SH-SY5Y (cell line): ENCODE measurements at regions not wholly inside any gene's neighbourhood (a gene's known extent, or its start where the extent isn't known, plus 50 kb on each side); places are given as distances from the start of the nearest gene placed in this dataset.

Experiments
- GATA2 ChIP-seq: IDR thresholded peaks from 2 replicates; pipeline ENCODE4 v1.6.1; 2011; ENCODE audit warnings: mild to moderate bottlenecking, low read depth, low read length
- GATA3 ChIP-seq: IDR thresholded peaks from 2 replicates; pipeline ENCODE4 v1.6.1; 2011; ENCODE audit warnings: low read depth, mild to moderate bottlenecking, low read length, moderate library complexity

DNA sequence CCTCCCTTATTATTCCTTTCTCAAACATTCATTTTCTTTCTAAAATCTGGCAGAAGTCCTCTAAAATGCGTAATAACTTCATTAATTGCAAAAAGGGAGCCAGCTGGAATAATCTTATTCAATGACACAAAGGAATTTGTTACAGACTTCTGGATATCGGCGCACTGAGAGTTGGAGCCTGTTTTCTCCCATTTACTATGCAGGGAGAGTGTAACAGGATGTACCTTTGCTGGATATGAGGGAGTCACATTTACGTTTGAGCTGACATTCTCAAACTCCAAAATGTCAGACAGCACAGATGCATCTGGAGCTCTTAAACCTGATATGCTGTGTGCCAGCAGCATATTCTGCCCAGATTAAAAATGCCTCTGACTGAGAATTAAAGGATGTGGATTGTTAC lies 275.3 kb downstream of the TMX3 start:
- no peak for TF ChIP-seq GATA2
- TF ChIP-seq GATA3: no peak
